Stomach (tissue), 8 donors: ENCODE measurements at regions not wholly inside any gene's neighbourhood (a gene's known extent, or its start where the extent isn't known, plus 50 kb on each side); places are given as distances from the start of the nearest gene placed in this dataset.

ENCODE experiments used
- DNase-seq, 2 donors: peaks; one replicate each; pipeline versions ENCODE4 v3.0.0 to v3.0.0-alpha.2; 2013 to 2019
- H3K27ac ChIP-seq, 5 donors: fragments of 200-600 bp in 4 of 5; sonication (generic) in 4 of 5; one replicate each; pipeline ENCODE4 v1.5.1; 2013 to 2019; ENCODE audit warnings: mild to moderate bottlenecking in 1 of 5, moderate library complexity in 1 of 5
- H3K27me3 ChIP-seq, 3 donors: fragments of 200-600 bp; sonication (generic); one replicate each; pipeline ENCODE4 v1.5.1; 2017 to 2019; ENCODE audit warnings: mixed run types in 1 of 3
- H3K36me3 ChIP-seq, 4 donors: fragments of 200-600 bp; sonication (generic); 1 replicate in 3 of 4; 2 replicates in 1 of 4; pipeline ENCODE4 v1.5.1; 2016 to 2019
- H3K4me1 ChIP-seq, 4 donors: fragments of 200-600 bp; sonication (generic); one replicate each; pipeline ENCODE4 v1.5.1; 2016 to 2019
- H3K4me3 ChIP-seq, 4 donors: fragments of 200-600 bp; sonication (generic) in 3 of 4; one replicate each; pipeline ENCODE4 v1.5.1; 2016 to 2019; ENCODE audit warnings: mild to moderate bottlenecking in 1 of 4
- H3K9me3 ChIP-seq, 4 donors: fragments of 200-600 bp; sonication (generic); one replicate each; pipeline ENCODE4 v1.5.1; 2016 to 2019
- EP300 ChIP-seq: sonication (generic); formaldehyde crosslinking; IDR thresholded peaks from one replicate; pipeline ENCODE4 v1.6.1; 2017; ENCODE audit warnings: antibody characterized with exemption
- POLR2A ChIP-seq, 4 donors: fragments of 450-650 bp; IDR thresholded peaks; one replicate each; pipeline ENCODE4 v1.6.1; 2016; ENCODE audit warnings: antibody characterized with exemption in 4 of 4, control low read depth in 2 of 4, mild to moderate bottlenecking in 1 of 4, moderate library complexity in 1 of 4
- POLR2AphosphoS5 ChIP-seq, 3 donors: sonication (generic); formaldehyde crosslinking; IDR thresholded peaks; one replicate each; pipeline ENCODE4 v1.6.1; 2016; ENCODE audit warnings: antibody characterized with exemption in 3 of 3
- WGBS, 5 donors: extraction: QIAGEN DNeasy Blood & Tissue Kit in 3 of 5; methylation state at CpG; one replicate each; pipeline versions ENCODE4 v1.1.5 to v1.1.7; 2013 to 2018; 5-methylcytosine and 5-hydroxymethylcytosine counted together
- intact Hi-C: fragments of 100-400 bp; cut with DNase I; formaldehyde crosslinking; loops from one replicate; pipeline ENCODE4 v1.15.1; 2023; ENCODE audit warnings: low total_unique reads
- TF ChIP-seq, protein P1 (sequence below), 7 experiments: fragments of 450-650 bp in 4 of 7; fragments of 200-600 bp in 3 of 7; sonication (generic) in 3 of 7; IDR thresholded peaks; one replicate each; pipeline ENCODE4 v1.5.1; 2016 to 2019; ENCODE audit warnings: antibody characterized with exemption in 7 of 7, control low read depth in 2 of 7, mild to moderate bottlenecking in 1 of 7
- donor health status: healthy with polysubstance abuse.
- donor health status: Bipolar disorder and iron deficiency.
- donor health status: healthy.

DNA sequence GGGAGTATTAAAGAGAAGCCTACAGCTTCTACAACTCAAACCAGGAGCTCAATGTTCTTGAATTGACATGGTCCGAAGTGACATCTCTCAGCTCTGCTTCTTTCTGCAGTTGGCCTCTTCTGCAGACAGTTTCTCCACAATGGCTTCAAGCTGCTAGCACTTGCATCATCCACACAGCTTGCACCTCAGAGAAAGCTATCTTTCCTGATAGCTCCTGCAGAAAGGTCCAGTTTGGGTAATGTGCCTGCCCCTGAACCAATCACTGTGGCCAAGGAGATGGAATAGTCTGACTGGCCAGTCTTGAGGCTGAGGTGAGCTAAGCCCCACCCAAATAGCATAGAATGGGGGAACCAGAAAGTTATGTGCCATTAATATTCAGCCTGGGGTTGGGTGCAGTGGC lies 95.8 kb upstream of the ABCA1 start:
- no peaks in the 10 kb centered on the region for H3K27me3 ChIP-seq
- H3K36me3 ChIP-seq: no peaks in the 10 kb centered on the region
- TF ChIP-seq EP300: no peak
- TF ChIP-seq POLR2A (IDR thresholded peaks at IDR 0.05): no peak
- no peak for TF ChIP-seq POLR2AphosphoS5 (IDR thresholded peaks at IDR 0.05)
- TF ChIP-seq, protein P1, sequence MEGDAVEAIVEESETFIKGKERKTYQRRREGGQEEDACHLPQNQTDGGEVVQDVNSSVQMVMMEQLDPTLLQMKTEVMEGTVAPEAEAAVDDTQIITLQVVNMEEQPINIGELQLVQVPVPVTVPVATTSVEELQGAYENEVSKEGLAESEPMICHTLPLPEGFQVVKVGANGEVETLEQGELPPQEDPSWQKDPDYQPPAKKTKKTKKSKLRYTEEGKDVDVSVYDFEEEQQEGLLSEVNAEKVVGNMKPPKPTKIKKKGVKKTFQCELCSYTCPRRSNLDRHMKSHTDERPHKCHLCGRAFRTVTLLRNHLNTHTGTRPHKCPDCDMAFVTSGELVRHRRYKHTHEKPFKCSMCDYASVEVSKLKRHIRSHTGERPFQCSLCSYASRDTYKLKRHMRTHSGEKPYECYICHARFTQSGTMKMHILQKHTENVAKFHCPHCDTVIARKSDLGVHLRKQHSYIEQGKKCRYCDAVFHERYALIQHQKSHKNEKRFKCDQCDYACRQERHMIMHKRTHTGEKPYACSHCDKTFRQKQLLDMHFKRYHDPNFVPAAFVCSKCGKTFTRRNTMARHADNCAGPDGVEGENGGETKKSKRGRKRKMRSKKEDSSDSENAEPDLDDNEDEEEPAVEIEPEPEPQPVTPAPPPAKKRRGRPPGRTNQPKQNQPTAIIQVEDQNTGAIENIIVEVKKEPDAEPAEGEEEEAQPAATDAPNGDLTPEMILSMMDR (IDR thresholded peaks at IDR 0.05): no peak
- H3K4me3 ChIP-seq: no peak overlapping the region
- no peaks in the 10 kb centered on the region for H3K4me1 ChIP-seq
- DNase-seq: no peak
- intact Hi-C loops: no loop called here
- WGBS, 5 donors: 82 to 100% (median 88%) methylated on average over 1 of the region's 1 CpG
- H3K27ac ChIP-seq: no peak overlapping the region
- H3K9me3 ChIP-seq: no peaks in the 10 kb centered on the region

DNA sequence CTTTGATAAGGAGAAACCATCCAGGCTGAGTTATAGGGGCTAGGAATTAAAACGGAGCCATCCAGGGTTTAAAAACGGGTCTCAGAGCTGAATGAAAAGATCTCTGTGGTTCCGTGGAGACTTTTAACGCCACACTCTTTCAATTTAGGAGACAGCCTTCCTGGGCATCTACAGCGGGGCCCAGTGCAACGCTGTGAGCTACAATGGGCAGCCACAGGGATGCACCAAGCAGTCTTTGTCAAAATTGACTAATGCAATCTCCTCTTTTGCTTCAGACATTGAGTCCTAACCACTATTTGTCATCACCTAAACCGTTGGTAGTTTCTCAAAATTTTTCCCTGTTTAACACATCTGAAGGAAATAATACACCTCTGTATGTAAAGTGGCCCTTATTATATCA lies 96.6 kb upstream of the ABCA1 start:
- Histone ChIP-seq H3K4me3 (no peak overlapping the region), H3K4me1 (no peaks in the 10 kb centered on the region), H3K36me3 (no peaks in the 10 kb centered on the region), H3K27ac (no peak overlapping the region), H3K27me3 (no peaks in the 10 kb centered on the region), H3K9me3 (no peaks in the 10 kb centered on the region)
- no peak for TF ChIP-seq POLR2A (IDR thresholded peaks at IDR 0.05)
- no peak for TF ChIP-seq POLR2AphosphoS5 (IDR thresholded peaks at IDR 0.05)
- TF ChIP-seq EP300: no peak
- TF ChIP-seq, protein P1 (IDR thresholded peaks at IDR 0.05): no peak
- 79 to 87% (median 81%) methylated on average over 7 of the region's 7 CpGs for WGBS, 5 donors
- intact Hi-C loops: no loop called here
- no peak for DNase-seq

DNA sequence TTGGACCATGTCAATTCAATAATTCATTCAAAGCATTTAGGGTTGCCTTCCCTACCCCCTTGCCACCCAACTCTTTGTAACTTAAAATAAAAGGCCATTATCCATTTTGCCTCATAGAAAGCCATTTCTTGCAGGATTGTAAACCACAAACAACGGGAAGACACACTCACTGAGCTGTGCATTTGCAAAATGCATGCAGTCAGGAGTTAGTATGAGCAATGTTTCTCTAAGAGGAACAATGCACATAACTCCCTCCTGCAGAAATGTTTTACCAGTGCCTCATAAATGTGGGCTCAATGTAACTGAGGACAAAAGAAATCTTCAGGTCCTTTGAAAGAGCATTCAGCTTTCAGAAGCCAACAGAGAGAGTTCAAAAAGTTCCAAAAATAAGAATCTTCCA lies 98.5 kb upstream of the ABCA1 start:
- TF ChIP-seq EP300 (no peak), POLR2AphosphoS5 (IDR thresholded peaks at IDR 0.05) (no peak), POLR2A (IDR thresholded peaks at IDR 0.05) (no peak)
- TF ChIP-seq, protein P1 (IDR thresholded peaks at IDR 0.05): no peak
- H3K27ac ChIP-seq: no peak overlapping the region
- 30 to 60% (median 54%) methylated on average over 1 of the region's 1 CpG for WGBS, 5 donors
- no peaks in the 10 kb centered on the region for H3K36me3 ChIP-seq
- H3K27me3 ChIP-seq: no peaks in the 10 kb centered on the region
- no peak for DNase-seq
- intact Hi-C loops: no loop called here
- no peaks in the 10 kb centered on the region for H3K4me1 ChIP-seq
- H3K9me3 ChIP-seq: no peaks in the 10 kb centered on the region
- H3K4me3 ChIP-seq: no peak overlapping the region

DNA sequence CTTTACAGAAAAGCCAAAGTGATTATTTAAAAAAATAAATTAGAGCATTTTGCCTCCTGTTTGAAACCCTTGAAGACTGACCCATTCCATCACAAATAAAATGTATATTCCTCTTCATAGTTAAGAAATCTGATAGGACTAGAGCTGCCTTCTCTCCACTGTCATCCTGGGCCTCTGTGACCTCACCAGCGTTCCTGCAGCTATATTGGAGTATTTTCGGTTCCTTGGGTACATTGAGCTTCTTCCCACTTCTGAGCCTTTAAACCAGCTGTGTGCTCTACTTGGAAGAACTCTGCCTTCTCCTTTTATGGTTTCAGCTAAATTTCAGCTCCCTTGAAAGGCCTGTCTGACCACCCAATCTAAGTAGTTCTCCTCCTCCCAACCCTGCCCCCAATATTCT lies 99.1 kb upstream of the ABCA1 start:
- no peak for TF ChIP-seq POLR2A (IDR thresholded peaks at IDR 0.05)
- no peak for TF ChIP-seq EP300
- no peak for TF ChIP-seq POLR2AphosphoS5 (IDR thresholded peaks at IDR 0.05)
- TF ChIP-seq, protein P1 (IDR thresholded peaks at IDR 0.05): no peak
- no peaks in the 10 kb centered on the region for H3K36me3 ChIP-seq
- no peak for DNase-seq
- no peak overlapping the region for H3K4me3 ChIP-seq
- intact Hi-C loops: no loop called here
- no peaks in the 10 kb centered on the region for H3K27me3 ChIP-seq
- 71 to 91% (median 82%) methylated on average over 2 of the region's 2 CpGs for WGBS, 5 donors
- no peak overlapping the region for H3K27ac ChIP-seq
- H3K4me1 ChIP-seq: no peaks in the 10 kb centered on the region
- no peaks in the 10 kb centered on the region for H3K9me3 ChIP-seq
